ENCODE measurements at regions not wholly inside any gene's neighbourhood (a gene's known extent, or its start where the extent isn't known, plus 50 kb on each side); places are given as distances from the start of the nearest gene placed in this dataset.

DNA sequence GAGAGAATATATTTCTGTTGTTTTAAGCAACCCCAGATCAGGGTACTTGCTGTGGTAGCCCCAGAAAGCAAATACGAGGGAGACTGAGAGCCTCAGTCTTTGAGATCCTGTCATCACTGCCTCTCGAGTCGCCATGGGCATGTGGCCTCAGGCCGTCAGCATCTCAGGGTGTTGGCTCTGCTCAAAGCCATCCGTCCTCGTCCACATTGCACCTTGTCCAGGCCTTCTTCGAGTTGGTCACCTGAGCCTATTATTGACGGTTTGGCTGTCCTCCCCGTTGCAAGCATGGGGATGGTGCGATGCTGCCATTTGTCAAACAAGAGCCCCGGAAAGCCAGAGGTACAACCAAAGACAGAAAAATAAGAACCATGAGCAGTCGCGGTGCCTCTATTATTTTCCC, 136.9 kb downstream of the IRF8 start:
- TF ChIP-seq FOXM1 (IDR thresholded peaks at IDR 0.05; ENCODE audit: borderline replicate concordance, low read depth), result no peak
- no peak for TF ChIP-seq EP300 (IDR thresholded peaks at IDR 0.05; ENCODE audit: borderline replicate concordance)
- no peak for TF ChIP-seq ZBTB7A (IDR thresholded peaks at IDR 0.05; ENCODE audit: low read depth)
- no peak for TF ChIP-seq TAF1 (IDR thresholded peaks at IDR 0.05; ENCODE audit: low read depth)
- no peak for TF ChIP-seq CREB1 (IDR thresholded peaks at IDR 0.05; ENCODE audit: low read depth)
- TF ChIP-seq, protein P1, sequence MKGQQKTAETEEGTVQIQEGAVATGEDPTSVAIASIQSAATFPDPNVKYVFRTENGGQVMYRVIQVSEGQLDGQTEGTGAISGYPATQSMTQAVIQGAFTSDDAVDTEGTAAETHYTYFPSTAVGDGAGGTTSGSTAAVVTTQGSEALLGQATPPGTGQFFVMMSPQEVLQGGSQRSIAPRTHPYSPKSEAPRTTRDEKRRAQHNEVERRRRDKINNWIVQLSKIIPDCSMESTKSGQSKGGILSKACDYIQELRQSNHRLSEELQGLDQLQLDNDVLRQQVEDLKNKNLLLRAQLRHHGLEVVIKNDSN (IDR thresholded peaks at IDR 0.05), result no peak
- no peak for TF ChIP-seq CEBPB (IDR thresholded peaks at IDR 0.05)
- no peak for TF ChIP-seq YY1 (IDR thresholded peaks at IDR 0.05; ENCODE audit: low read depth)
- no peak for TF ChIP-seq EGR1 (IDR thresholded peaks at IDR 0.05)
- TF ChIP-seq TCF12 (IDR thresholded peaks at IDR 0.05; ENCODE audit: low read depth), result no peak
- TF ChIP-seq, protein P2, sequence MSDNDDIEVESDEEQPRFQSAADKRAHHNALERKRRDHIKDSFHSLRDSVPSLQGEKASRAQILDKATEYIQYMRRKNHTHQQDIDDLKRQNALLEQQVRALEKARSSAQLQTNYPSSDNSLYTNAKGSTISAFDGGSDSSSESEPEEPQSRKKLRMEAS (IDR thresholded peaks at IDR 0.05), result no peak
- TF ChIP-seq, protein P3, sequence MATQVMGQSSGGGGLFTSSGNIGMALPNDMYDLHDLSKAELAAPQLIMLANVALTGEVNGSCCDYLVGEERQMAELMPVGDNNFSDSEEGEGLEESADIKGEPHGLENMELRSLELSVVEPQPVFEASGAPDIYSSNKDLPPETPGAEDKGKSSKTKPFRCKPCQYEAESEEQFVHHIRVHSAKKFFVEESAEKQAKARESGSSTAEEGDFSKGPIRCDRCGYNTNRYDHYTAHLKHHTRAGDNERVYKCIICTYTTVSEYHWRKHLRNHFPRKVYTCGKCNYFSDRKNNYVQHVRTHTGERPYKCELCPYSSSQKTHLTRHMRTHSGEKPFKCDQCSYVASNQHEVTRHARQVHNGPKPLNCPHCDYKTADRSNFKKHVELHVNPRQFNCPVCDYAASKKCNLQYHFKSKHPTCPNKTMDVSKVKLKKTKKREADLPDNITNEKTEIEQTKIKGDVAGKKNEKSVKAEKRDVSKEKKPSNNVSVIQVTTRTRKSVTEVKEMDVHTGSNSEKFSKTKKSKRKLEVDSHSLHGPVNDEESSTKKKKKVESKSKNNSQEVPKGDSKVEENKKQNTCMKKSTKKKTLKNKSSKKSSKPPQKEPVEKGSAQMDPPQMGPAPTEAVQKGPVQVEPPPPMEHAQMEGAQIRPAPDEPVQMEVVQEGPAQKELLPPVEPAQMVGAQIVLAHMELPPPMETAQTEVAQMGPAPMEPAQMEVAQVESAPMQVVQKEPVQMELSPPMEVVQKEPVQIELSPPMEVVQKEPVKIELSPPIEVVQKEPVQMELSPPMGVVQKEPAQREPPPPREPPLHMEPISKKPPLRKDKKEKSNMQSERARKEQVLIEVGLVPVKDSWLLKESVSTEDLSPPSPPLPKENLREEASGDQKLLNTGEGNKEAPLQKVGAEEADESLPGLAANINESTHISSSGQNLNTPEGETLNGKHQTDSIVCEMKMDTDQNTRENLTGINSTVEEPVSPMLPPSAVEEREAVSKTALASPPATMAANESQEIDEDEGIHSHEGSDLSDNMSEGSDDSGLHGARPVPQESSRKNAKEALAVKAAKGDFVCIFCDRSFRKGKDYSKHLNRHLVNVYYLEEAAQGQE (IDR thresholded peaks at IDR 0.05; ENCODE audit: low read depth), result no peak
- no peak for TF ChIP-seq TEAD4 (IDR thresholded peaks at IDR 0.05)
- TF ChIP-seq RAD21 (IDR thresholded peaks at IDR 0.05; ENCODE audit: low read depth), result no peak
- TF ChIP-seq NFIC (IDR thresholded peaks at IDR 0.05), result no peak

DNA sequence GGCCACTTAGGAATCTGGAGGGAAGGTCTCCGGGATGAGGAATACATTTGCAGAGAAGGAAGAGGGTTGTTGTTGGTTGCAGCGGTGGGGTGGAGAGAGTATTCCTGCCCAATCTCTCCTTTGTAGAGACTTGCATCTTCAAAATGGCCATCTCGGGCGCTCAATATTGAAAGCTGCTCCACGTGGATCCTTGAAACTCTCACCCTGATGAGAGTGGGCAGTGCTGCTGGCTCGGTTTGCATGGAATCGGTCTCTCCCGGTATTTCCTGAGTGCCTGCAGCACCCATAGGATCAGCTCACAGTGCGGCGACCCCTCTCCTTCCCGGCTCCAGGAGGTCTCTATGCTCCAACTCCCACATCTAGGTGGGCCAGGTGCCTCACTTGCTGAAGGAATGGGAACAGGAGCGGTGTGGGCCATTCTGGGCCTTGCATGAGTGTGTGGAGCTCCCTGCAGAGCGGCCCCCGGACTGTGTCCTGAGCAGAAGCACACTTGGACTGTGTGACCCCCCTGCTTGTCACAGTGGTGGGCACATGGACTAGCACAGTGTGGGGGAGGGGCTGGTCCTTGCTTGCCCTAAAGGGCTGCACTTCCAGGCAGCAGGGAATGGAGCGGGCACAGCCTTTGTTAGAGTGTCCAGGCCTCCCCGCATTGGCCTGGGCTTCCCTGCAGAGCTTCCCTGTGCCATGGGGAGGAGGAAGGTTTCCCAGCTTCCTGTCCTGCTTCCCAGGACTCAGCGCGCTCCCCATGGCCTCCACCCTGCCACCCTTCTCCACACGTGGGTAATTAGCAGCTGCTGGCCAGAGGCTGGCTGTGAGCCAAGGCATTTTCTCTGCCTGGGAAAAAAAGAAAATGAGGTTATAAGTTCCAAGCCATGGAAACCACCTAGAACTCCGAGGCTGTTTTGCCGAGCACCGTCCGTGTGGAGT, 139.3 kb downstream of the IRF8 start:
- TF ChIP-seq YY1 (IDR thresholded peaks at IDR 0.05; ENCODE audit: low read depth), result no peak
- TF ChIP-seq, protein P1 (IDR thresholded peaks at IDR 0.05), result no peak
- no peak for TF ChIP-seq EGR1 (IDR thresholded peaks at IDR 0.05)
- TF ChIP-seq, protein P3 (IDR thresholded peaks at IDR 0.05; ENCODE audit: low read depth), result no peak
- no peak for TF ChIP-seq FOXM1 (IDR thresholded peaks at IDR 0.05; ENCODE audit: borderline replicate concordance, low read depth)
- no peak for TF ChIP-seq ZBTB7A (IDR thresholded peaks at IDR 0.05; ENCODE audit: low read depth)
- TF ChIP-seq EP300 (IDR thresholded peaks at IDR 0.05; ENCODE audit: borderline replicate concordance), result no peak
- no peak for TF ChIP-seq RAD21 (IDR thresholded peaks at IDR 0.05; ENCODE audit: low read depth)
- TF ChIP-seq TEAD4 (IDR thresholded peaks at IDR 0.05), result no peak

DNA sequence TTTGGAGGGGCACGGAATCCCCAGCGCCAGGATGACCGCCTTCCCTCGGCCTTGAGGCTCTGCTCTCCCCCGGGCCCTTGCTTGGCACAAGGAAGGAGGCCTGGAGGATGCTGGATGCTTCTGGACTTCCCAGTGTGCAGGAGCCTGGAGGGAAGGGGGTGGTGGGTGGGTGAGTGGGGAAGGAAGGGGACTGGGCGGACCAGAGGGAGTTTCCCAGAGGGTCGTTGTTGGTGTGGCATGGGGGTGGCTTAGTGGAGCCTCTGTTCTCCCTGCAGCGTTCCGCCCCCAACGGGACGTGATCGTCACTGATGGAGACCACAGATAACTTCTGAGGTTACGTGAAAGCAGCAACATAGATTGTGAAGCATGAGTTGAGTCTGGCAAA, 140.0 kb downstream of the IRF8 start:
- TF ChIP-seq FOXM1 (IDR thresholded peaks at IDR 0.05; ENCODE audit: borderline replicate concordance, low read depth) (no peak), TCF12 (IDR thresholded peaks at IDR 0.05; ENCODE audit: low read depth) (no peak)

DNA sequence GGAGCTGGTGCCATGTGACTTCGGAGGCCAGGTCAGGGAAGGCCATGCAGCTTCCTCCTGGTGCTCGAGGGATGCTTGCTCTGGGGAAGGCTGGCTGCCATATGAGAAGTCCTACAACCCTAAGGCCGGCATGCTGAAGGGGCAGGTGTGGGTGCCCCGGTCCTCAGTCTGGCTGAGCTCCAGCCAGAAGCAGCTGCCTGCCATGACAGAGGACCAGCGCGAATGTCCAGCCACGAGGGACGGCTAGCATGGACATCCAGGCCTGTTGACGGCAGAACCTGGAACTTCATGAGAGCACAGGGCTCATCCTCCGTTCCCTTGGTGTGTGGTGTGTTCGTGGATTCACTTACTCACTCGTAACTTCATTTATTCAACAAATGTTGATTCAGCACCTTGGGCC, 140.6 kb downstream of the IRF8 start:
- TF ChIP-seq TCF12 (IDR thresholded peaks at IDR 0.05; ENCODE audit: low read depth), result no peak
- no peak for TF ChIP-seq CREB1 (IDR thresholded peaks at IDR 0.05; ENCODE audit: low read depth)
- TF ChIP-seq, protein P3 (IDR thresholded peaks at IDR 0.05; ENCODE audit: low read depth), result no peak
- TF ChIP-seq CEBPB (IDR thresholded peaks at IDR 0.05), result no peak
- TF ChIP-seq FOXM1 (IDR thresholded peaks at IDR 0.05; ENCODE audit: borderline replicate concordance, low read depth), result no peak
- TF ChIP-seq RAD21 (IDR thresholded peaks at IDR 0.05; ENCODE audit: low read depth), result no peak
- TF ChIP-seq, protein P2 (IDR thresholded peaks at IDR 0.05), result no peak
- TF ChIP-seq EP300 (IDR thresholded peaks at IDR 0.05; ENCODE audit: borderline replicate concordance), result no peak
- no peak for TF ChIP-seq NFIC (IDR thresholded peaks at IDR 0.05)
- no peak for TF ChIP-seq TAF1 (IDR thresholded peaks at IDR 0.05; ENCODE audit: low read depth)
- TF ChIP-seq TEAD4 (IDR thresholded peaks at IDR 0.05), result no peak
- TF ChIP-seq, protein P1 (IDR thresholded peaks at IDR 0.05), result no peak
- TF ChIP-seq ZBTB7A (IDR thresholded peaks at IDR 0.05; ENCODE audit: low read depth), result no peak
- no peak for TF ChIP-seq EGR1 (IDR thresholded peaks at IDR 0.05)
- no peak for TF ChIP-seq YY1 (IDR thresholded peaks at IDR 0.05; ENCODE audit: low read depth)

All from Ishikawa (cell line).